DMS53 (cell line): ENCODE measurements at regions not wholly inside any gene's neighbourhood (a gene's known extent, or its start where the extent isn't known, plus 50 kb on each side); places are given as distances from the start of the nearest gene placed in this dataset.
"Not testable (repeated sequence)": the region's sequence is repeated elsewhere in the genome, so short reads cannot be mapped to it uniquely, and the experiment has no call there.

Experiments
- DNase-seq: peaks from one replicate; lab custom pipeline; 2025; lab: John Stamatoyannopoulos, UW

- no peak for DNase-seq
Measured at GRCh38 chr12:124652661-124653060, 85.2 kb upstream of the NCOR2 start.

- DNase-seq = no peak
Measured at GRCh38 chr12:124651516-124652273, 84.3 kb upstream of the NCOR2 start.

- no peak for DNase-seq
Measured at GRCh38 chr12:124650912-124651311, 83.5 kb upstream of the NCOR2 start.

GRCh38 chr12:124648710-124649384, 81.4 kb upstream of the NCOR2 start:
- DNase-seq = no peak

- DNase-seq = no peak
Measured at GRCh38 chr12:124647316-124647715, 79.9 kb upstream of the NCOR2 start.

GRCh38 chr12:124646385-124647230, 79.2 kb upstream of the NCOR2 start:
- no peak for DNase-seq

GRCh38 chr12:124645530-124646244, 78.3 kb upstream of the NCOR2 start:
- no peak for DNase-seq

GRCh38 chr12:124643768-124644167, 76.4 kb upstream of the NCOR2 start:
- not testable (repeated sequence) for DNase-seq

GRCh38 chr12:124642105-124642504, 74.7 kb upstream of the NCOR2 start:
- no peak for DNase-seq

- DNase-seq = no peak
Measured at GRCh38 chr12:124641591-124641990, 74.2 kb upstream of the NCOR2 start.

GRCh38 chr12:124640056-124640455, 72.6 kb upstream of the NCOR2 start:
- no peak for DNase-seq

GRCh38 chr12:124639122-124639806, 71.9 kb upstream of the NCOR2 start:
- DNase-seq = no peak

GRCh38 chr12:124637581-124637981, 70.2 kb upstream of the NCOR2 start:
- DNase-seq = no peak

GRCh38 chr12:124637163-124637562, 69.8 kb upstream of the NCOR2 start:
- DNase-seq = no peak

GRCh38 chr12:124636138-124636978, 68.9 kb upstream of the NCOR2 start:
- DNase-seq = no peak

- DNase-seq = no peak
Measured at GRCh38 chr12:124635316-124635715, 67.9 kb upstream of the NCOR2 start.

GRCh38 chr12:124633365-124634362, 66.3 kb upstream of the NCOR2 start:
- DNase-seq = no peak

- DNase-seq = no peak
Measured at GRCh38 chr12:124632519-124632984, 65.1 kb upstream of the NCOR2 start.

GRCh38 chr12:124631681-124632256, 64.4 kb upstream of the NCOR2 start:
- DNase-seq = no peak
